PFSK-1 (cell line): ENCODE measurements at regions not wholly inside any gene's neighbourhood (a gene's known extent, or its start where the extent isn't known, plus 50 kb on each side); places are given as distances from the start of the nearest gene placed in this dataset.

Experiments used
- FOXP2 ChIP-seq: optimal IDR thresholded peaks from 2 replicates; pipeline ENCODE3; 2011; ENCODE audit warnings: borderline replicate concordance, control low read depth, inconsistent platforms; ENCODE audit not compliant: insufficient read depth; ENCODE audit errors: extremely low read length, extremely low read depth
- POLR2AphosphoS5 ChIP-seq: IDR thresholded peaks from 2 replicates; pipeline ENCODE4 v1.6.1; 2012; ENCODE audit warnings: low read depth, mild to moderate bottlenecking, control low read depth, low read length, moderate library complexity
- SIN3A ChIP-seq: IDR thresholded peaks from 2 replicates; pipeline ENCODE4 v1.6.1; 2012; ENCODE audit warnings: mild to moderate bottlenecking, low read length, moderate library complexity, borderline replicate concordance; ENCODE audit not compliant: insufficient read depth
- TAF1 ChIP-seq: IDR thresholded peaks from 2 replicates; pipeline ENCODE4 v1.6.1; 2012; ENCODE audit warnings: low read length, control low read depth, borderline replicate concordance; ENCODE audit not compliant: insufficient read depth
- TF ChIP-seq, protein P1 (sequence below), 2 experiments: IDR thresholded peaks; 2 replicates each; pipeline versions ENCODE4 v1.6.1 to v1.8.0; 2011 to 2012; ENCODE audit warnings: low read depth in 2 of 2, low read length in 2 of 2, control low read depth in 1 of 2, inconsistent platforms in 1 of 2, mild to moderate bottlenecking in 1 of 2, moderate library complexity in 1 of 2; ENCODE audit not compliant: insufficient read depth in 1 of 2

GRCh38 chr13:109840201-109840892 lies 54.0 kb upstream of the IRS2 start:
- TF ChIP-seq POLR2AphosphoS5 = no peak
- TF ChIP-seq, protein P1, sequence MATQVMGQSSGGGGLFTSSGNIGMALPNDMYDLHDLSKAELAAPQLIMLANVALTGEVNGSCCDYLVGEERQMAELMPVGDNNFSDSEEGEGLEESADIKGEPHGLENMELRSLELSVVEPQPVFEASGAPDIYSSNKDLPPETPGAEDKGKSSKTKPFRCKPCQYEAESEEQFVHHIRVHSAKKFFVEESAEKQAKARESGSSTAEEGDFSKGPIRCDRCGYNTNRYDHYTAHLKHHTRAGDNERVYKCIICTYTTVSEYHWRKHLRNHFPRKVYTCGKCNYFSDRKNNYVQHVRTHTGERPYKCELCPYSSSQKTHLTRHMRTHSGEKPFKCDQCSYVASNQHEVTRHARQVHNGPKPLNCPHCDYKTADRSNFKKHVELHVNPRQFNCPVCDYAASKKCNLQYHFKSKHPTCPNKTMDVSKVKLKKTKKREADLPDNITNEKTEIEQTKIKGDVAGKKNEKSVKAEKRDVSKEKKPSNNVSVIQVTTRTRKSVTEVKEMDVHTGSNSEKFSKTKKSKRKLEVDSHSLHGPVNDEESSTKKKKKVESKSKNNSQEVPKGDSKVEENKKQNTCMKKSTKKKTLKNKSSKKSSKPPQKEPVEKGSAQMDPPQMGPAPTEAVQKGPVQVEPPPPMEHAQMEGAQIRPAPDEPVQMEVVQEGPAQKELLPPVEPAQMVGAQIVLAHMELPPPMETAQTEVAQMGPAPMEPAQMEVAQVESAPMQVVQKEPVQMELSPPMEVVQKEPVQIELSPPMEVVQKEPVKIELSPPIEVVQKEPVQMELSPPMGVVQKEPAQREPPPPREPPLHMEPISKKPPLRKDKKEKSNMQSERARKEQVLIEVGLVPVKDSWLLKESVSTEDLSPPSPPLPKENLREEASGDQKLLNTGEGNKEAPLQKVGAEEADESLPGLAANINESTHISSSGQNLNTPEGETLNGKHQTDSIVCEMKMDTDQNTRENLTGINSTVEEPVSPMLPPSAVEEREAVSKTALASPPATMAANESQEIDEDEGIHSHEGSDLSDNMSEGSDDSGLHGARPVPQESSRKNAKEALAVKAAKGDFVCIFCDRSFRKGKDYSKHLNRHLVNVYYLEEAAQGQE (IDR thresholded peaks at IDR 0.05; ENCODE audit: insufficient read depth in 1 of 2, low read depth in 2 of 2, low read length in 2 of 2) = no peak
- TF ChIP-seq TAF1 = no peak
- no peak for TF ChIP-seq SIN3A
- no peak for TF ChIP-seq FOXP2
